Suppressor macrophage (primary cell): ENCODE measurements at regions not wholly inside any gene's neighbourhood (a gene's known extent, or its start where the extent isn't known, plus 50 kb on each side); places are given as distances from the start of the nearest gene placed in this dataset.

Experiments
- DNase-seq, 4 experiments: peaks; one replicate each; pipeline ENCODE4 v3.0.0-alpha.2; 2020 to 2022

DNA sequence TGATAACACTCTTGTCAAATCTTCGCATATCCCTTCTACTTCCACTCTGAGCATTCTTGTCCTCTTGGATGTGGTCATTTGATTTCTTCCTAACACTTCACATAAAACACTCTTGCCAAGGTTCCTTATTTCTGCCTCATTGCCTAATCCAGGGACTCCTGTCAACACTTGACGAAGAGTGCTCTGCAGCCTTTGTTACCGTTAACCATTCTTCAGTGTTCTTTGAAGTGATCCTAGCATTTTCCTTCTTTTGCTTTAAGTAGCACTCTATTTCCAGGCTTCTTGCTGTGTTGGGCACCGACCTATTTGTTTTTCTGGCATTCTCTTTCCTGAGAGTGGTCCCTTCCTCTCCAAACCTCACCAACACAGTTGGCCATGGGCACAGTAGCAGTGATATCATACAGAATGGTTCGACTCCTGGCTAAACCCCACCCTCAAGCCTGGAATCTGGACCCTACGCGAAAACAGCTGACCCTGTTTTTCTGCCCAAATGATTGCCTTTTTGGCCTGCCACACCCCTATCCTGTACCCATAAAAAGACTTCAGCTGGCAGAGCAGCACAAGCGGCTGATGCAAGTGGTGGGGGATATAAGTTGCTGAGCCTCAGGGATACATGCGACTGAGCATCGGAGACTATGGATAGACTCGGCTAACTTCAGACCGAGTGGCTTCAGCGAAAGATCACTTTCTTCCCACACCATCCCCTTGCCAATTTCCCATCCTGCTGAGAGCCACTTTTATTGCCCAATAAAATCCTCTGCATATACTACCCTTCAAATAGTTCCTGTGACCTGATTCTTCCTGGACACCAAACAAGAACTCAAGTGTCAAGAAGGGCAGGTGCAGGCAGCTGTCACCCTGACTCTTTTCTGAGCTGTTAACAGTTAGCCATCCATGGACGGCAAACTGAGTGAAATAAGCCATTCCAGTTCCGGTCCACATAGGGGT is 820.6 kb downstream of the CCSER2 start:
- DNase-seq = no peak

DNA sequence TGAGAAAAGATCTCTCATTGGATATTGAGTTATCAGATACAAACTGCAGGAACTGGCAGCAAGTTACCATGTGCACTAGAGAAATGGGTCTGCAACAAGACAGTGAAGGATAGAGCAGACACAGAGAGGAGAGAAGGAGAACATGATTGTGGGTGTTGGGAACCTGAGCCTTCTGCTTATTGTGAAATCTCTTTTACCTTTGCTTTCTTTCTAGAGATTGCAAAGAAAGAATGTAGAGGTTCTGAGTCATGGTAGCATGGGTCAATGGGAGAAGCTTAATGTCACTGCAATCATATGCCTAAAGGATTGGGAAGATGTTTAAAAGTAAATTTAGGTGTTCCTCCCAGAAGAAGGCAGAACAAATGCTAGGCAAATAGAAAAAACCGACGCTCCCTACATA is 821.4 kb downstream of the CCSER2 start:
- no peak for DNase-seq

DNA sequence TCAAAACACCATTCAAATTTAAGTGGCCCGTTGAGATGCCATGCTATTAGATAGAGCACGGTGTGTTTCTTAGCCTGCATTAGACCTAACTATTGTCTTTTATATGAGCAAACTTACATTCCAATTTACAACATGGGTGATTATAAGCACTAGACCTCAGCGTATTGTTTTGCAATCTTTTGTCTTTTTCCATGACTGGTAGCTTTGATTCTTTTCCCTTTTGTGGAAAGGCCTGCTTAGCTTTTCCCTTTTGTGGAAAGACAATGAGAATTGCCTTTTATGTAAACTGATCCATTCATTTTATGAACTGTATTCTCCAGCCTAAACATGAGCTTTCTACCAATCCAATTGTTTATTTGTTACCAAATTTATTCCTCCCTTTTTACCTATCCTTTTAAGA is 823.1 kb downstream of the CCSER2 start:
- no peak for DNase-seq

DNA sequence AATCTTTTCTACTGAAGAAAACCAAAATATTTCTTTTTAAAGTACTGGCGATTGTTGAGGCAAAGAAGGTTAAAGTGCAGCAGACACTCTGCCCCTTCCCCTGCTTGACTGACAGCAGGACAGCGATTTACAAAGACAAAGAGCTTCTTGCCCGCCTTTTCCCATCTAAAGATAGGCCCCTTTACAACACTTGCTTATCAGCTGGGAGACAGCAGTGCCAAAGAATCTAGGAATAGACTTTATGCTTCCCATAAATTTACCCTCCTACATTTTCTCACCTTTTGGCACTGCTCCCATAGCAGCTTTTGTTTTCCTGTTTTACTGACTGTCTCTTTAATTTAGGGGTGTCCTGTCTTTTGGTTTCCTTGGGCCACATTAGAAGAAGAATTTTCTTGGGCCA is 824.1 kb downstream of the CCSER2 start:
- no peak for DNase-seq

DNA sequence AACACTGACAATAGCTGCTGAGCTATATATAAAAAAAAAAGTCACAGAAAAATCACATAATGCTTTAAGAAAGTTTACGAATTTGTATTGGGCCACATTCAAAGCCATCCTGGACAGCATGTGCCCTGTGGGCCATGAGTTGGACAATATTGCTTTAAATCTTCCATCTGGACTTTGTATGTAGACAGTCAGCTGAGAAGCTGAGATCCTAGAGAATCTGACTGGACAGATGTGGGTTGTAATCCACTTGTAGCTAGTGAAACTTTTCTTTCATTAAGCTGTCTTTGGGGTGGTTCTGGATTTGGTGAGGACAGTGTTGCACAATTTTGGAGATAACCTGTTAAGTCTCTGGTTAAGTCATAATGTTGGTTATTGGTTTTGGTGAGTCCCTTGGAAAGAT is 824.5 kb downstream of the CCSER2 start:
- no peak for DNase-seq

DNA sequence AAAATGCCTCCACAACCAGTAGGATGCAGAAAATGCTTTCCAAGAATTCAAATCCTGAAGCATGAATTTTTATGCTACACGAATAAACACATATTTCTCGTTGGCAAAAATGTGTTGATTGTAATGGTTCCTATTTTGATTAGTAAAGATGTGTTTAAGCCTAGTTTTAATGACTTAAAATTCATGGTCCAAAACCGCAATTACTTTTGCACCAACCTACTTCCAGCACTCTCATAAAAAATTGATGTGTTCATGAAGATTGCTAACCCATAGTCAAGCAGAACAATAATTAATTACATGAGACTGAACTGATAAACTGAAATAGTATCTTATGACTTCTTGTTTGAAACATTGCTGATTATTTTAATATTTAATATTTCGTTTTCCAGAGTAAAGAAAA is 828.8 kb downstream of the CCSER2 start:
- no peak for DNase-seq

DNA sequence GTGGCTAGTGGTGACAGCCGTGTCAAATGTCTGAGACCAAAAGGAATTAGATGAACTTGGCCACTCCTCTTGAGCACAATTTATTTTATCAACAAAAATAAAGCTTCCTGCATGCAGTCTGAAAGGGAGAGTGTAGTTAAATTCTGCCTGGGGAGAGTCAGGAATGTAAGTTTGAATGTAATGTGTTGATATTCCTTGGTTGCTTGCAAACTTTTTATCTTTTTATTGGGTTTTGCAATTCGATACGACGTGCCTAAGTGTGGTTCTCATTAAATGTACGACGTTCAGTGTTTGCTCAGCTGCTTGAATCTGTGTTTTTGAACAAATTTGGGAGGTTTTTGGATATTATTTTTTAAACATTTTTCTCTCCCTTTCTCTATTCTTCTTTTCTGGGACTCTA is 839.9 kb downstream of the CCSER2 start:
- no peak for DNase-seq

DNA sequence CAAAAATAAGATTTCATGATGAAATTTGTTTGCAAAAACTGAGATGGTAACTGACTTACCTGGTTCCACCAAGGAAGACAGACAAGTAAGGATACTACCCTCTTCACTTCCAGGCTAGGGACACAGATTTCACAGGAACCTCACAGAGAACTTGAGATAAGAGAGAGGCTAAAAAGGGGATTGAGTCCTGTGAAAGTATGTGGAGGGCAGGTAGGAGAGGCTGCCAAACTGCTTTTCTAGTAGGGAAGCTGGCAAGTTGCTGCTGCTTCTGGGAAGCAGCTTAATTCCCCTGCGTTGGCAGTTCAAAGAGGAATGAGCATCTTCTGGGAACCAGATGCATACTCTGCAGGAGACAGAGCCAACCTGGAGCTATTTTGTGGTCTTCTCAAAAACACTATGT is 841.6 kb downstream of the CCSER2 start:
- no peak for DNase-seq

DNA sequence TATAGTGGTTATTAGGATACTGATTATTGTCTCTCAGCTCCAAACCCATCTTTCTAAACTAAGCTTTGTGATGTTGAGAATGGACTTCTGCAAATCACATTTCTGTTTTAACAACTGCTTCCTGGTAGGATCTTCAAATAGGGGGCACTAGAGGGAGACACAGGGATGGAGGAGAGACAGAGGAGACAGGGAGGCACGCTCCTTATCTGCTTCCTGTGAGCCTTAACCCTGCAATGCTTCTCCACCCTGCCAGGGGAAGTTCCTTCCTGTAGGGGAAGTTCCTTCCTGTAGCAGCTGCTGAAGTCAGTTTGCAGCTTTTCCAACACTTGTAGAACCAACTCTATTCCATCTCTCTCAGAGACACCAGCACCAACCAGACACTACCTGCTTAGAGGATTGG is 847.2 kb downstream of the CCSER2 start:
- no peak for DNase-seq

DNA sequence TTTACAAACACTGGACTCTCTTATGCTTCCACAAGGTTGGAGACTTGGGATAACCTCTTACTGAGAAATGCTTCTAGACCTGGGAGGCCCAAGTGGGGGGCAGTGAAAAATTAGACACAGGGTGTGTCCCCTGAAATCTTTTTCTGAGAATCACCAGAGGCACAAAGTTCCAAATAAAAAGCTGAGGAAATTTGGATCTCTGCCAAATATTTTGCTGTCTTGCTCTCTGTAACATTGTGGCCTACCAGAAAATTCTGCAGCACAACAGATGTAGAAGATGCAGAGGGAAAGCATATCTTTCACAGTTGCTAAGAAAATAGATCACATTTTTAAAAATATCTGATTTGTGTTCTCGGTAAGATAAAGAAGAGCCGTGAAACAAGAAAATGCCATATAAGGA is 849.4 kb downstream of the CCSER2 start:
- no peak for DNase-seq

DNA sequence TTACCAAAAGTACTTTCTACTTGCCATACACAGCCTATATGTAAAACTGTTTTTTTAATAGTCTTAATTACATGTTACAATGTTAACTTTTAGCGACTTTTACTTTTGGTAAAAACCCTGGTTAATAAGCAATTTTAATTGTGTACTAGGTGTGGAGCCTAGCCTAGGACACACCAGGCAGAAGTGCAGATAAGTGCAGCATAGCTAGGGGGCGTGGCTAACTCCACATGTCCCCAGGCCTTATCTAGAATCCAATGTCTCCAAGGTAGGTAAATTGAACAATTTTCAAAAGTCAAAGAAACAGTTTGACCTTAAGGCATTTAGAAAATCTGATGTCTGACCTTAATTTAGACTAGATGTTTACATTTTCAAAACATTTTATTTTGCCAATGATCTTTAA is 858.7 kb downstream of the CCSER2 start:
- no peak for DNase-seq

DNA sequence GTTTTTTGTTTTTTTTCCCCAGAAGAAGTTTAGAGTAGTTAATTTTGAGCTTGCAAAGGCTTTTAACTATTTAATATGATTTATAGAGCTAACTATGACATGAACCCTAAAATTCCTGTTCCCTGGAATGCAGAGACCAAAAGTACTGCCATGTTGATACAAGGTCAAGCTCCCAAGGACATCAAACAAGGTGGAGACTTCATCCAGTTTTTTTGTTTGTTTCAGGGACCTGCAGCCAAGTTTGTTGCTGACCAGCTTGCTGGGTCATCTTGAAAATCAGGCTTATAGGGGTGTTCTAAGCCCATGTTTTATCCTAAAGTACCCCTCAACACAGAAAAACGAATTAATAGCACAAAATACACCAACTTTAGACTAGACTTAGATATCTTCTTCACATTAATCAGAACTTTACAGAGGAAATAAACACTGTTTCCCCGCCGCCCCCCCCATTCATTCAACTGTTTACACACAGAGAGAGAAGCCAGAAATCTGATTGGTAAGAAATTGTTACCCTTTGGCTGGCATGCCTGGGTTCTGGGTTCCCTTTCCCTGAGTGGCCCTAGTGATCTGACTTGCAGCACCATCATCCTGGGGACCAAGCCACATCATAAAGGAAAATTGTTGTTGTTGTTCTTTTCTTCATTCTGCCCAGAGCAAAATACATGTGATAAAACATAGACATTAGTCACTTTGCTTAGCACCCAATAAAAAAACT is 860.5 kb downstream of the CCSER2 start:
- no peak for DNase-seq

DNA sequence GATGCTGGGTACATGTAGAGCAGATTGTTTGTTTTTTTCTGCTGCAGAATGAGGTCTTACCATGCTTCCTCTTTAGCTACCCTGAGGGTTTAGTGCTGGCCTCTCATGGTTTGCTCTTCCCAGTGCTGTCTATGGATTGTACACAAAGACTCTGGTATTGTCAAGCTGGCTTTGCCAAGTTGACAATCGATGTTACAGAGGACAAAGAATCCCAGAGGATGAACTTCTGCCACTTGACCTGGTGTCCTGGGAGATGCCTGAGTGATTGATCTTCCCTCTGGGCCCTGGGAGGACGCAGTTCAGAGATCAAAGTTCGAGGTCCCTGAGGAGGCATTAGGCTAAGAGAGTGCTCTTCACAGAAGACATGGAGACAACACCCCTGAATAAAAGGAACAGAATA is 865.4 kb downstream of the CCSER2 start:
- no peak for DNase-seq

DNA sequence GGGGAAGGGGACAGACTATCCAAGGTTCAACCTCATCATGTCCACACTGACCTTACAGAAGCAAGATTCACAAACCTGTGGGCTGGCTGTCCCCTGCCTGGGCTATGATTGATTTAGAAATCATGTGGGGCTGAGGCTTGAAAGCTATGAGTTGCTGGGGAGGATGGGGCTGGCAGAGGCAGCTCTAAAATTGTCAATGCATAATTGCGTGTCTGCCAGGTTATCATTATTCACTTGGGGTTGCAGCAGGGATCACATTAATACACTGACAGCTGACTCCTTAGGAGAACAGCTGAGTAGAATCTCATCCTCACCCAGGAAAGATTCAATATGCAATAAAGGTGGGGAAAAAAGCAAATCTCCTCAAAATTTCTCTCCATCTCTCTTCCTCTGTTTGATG is 866.3 kb downstream of the CCSER2 start:
- no peak for DNase-seq

DNA sequence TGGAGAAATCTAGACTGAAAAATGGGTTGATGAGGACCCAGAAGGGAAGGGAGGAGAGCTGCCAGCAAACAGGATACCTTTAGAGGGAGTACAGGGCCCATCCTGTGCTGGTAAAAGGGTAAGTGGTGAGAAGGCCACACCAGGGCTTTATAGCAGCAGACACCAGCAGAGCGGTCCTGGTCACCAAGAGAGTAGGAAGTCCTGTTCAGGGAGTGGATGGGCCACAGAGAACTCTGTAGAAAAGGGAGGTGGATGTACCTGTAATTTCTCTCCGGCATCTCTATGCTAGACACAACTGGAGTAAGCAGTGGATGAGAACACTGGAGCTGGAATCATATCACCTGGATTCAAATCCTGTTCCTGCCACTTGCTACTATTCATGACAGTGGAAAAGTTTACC is 867.2 kb downstream of the CCSER2 start:
- DNase-seq = no peak

DNA sequence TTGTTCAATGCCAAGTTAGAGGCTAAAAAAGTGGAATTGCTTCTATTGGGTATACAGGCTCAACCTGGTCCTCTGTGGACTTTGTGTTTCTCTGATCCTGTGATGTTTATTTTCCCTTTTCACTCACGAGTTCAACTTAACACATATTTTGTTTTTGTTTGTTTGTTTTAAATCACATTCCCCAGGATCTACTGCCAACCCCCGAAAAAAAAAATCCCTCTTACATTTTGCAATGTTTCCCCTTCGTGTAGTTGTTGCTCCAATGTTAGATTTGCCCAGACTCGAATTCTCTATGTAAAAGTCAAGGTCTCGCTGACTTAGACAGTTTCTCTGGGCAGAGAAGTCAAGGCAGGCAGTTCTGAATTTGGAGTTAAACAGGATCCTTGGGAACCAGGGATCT is 876.4 kb downstream of the CCSER2 start:
- no peak for DNase-seq

DNA sequence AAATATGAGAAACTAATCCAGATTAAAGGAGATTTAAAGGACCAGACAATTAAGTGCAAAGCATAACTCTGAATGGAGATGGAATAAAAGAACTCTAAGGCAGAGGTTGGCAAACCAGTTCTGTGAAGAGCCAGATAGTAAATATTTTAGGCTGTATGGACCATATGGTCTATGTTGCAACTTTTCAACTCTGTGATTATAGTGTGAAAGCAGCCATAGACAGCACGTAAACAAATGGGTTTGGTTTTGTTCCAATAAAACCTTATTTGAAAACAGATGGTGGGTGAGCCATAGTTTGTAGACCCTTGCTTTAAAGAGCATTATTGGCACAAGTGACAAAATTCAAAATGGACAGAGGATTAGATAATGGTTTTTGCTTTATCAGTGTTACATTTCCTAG is 884.1 kb downstream of the CCSER2 start:
- DNase-seq = no peak

DNA sequence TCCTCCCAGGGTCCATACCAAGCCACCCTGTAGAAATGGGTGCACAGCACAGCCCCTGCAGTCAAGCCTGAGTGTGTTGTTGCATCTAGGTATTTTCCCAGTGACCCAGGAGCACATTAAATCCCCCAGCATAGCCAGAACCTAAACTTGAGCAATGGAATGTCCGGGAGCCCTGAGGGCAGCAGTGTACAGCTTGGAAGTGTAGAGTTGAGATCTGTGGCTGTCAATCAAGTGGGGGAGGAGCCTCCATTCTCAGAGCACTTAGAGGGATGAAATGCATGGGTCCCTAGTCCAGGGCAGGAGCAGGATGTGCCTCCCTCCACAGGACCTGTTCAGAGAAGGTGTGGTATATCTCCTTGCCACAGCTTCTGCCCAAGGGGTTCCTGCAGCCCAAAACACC is 885.1 kb downstream of the CCSER2 start:
- no peak for DNase-seq

DNA sequence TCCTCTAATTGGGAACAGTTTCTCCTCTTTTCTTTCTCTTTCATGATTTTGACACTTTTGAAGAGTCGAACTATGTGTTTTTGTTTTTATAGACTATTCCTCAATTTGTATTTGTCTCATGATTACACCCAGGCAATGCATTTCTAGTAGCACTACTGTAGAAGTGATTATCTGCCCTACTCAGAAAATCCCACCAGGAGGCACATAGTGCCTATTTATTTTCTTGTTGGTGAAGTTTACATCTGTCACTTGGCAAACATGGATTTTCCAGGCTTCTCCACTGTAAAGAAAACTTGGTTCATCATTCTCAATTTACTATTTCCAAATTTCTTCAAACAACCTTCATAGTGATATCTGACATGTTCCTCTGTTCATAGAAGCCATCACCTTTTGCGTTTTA is 893.9 kb downstream of the CCSER2 start:
- no peak for DNase-seq

DNA sequence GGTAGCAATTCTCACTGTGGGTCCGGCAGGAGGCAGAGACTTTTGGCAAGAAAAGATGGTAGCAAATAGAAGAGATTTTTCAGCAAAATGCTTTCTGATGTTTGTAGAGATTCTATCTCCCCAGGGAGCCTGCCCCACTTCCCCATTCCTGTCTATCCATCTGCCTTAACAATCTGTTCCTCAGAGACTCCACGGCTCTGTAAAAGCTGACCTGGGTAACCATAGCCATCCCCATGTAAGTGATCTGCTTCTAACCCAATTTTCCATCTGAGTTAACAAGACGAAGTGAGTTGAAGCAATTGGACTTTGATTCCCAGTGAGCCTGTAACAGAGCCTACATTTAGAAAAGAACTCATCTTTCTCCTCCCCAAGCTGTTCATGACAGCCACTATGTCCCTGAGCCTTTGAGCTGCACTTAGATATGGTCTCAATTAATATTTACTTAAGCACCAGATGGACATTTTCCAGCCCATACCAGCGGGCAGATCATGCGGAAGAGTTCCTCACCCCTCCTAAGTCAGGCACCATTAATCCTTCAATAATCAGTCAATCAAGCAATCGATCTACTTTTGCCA is 896.1 kb downstream of the CCSER2 start:
- DNase-seq = no peak

DNA sequence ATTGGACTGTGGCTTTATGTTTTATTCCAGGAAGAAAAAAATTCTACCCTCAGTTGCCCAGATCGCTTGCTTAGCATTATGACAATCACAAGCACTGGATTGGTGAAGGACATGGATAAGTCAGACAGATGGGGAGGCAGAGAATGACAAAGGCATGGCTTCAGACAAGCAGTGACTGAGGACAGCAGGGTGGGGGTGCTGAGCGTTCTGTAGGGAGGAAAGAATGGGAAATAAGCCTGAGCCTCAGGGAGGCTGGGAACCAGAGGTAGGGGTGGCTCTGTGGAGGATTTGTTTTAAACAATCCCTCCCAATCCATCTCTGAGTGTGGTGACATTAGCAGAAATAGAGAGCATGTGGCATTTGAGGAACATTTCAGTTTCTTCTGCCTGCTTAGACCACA is 896.9 kb downstream of the CCSER2 start:
- DNase-seq = no peak

DNA sequence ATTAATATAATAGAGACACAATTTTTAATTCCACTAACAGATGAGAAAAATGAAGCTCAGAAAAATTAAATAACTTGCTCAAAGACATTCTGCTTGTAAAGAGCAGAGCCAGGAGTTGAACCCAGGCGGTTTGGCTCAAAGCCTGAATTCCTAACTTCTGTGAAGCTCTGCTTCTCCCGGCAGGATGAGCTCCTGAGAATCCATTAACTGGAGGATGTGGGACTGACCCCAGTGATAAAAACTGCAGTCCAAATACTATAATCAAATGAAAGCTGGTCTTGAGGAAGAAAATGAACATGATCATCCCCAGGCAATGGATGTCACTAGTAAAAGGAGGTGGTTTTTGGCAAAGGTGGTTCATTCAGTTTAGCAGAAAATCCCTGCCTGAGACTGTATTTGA is 898.2 kb downstream of the CCSER2 start:
- DNase-seq = no peak

DNA sequence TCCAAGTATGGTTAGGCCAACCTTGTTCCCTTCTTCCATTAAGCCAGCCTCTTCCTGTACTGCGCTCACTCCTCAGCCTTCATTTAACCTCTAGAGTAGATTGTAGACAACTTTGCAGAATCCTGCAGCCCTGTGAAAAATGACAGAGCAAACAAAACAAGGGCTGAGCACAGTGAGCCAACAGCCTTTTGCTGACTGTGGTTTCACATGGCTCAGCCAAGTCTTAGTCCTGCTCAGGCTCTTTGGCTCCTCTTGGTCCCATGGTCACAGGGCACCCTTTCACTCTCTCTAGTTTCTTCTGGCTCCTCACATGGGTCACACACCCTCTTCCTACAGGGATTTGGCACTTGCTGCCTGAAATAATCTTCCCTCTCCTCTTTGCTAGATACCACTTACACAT is 900.3 kb downstream of the CCSER2 start:
- DNase-seq = no peak
